ENCODE measurements at regions not wholly inside any gene's neighbourhood (a gene's known extent, or its start where the extent isn't known, plus 50 kb on each side); places are given as distances from the start of the nearest gene placed in this dataset.

GRCh38 chr7:116159711-116160110 lies 50.6 kb upstream of the TES start:
- Mint-ChIP-seq H3K9me3 (ENCODE audit: insufficient read depth) (no peaks in the 10 kb centered on the region), H3K27me3 (no peaks in the 10 kb centered on the region), H3K4me1 (peaks cover 54% of the 10 kb centered on the region), H3K4me3 (peak overlapping the region; percentile 52), H3K27ac (peak overlapping the region; percentile 46)
- H3K9ac ChIP-seq (ENCODE audit: low read length) = peak overlapping the region; percentile 33
- intact Hi-C loops (cut with micrococcal nuclease) = loop anchor here (2.0 to 10.0 kb wide), 2 partner anchors 515 to 705 kb away; partner anchors contain the start of gene MET
- peaks cover 24 to 28% of the 10 kb centered on the region in 2 donors for H3K4me1 ChIP-seq (ENCODE audit: control insufficient read depth in 2 of 2, insufficient read depth in 2 of 2, low read length in 2 of 2)
- H3K4me3 ChIP-seq (ENCODE audit: control extremely low read depth in 1 of 5, extremely low read depth in 1 of 5, insufficient read depth in 1 of 5, low read depth in 2 of 5, low read length in 4 of 5) = peak overlapping the region in 2 of 5 experiments; percentile 34 to 37
- H3K27me3 ChIP-seq (replicated peaks in 1 of 4; ENCODE audit: control extremely low read depth in 1 of 4, control insufficient read depth in 3 of 4, insufficient read depth in 4 of 4, low read length in 3 of 4) = no peaks in the 10 kb centered on the region
- no peaks in the 10 kb centered on the region for H4K20me1 ChIP-seq (ENCODE audit: control insufficient read depth, insufficient read depth, low read length, poor library complexity, severe bottlenecking)
- no peaks in the 10 kb centered on the region for H3K36me3 ChIP-seq (replicated peaks in 1 of 2; ENCODE audit: control extremely low read depth in 1 of 2, control insufficient read depth in 1 of 2, extremely low read depth in 1 of 2, insufficient read depth in 2 of 2, low read length in 1 of 2)
- WGBS (ENCODE audit: insufficient coverage) = no CpG with 5 or more reads among the region's 4 CpGs
- no peaks in the 10 kb centered on the region for H3K9me3 ChIP-seq (ENCODE audit: control extremely low read depth in 1 of 3, control insufficient read depth in 2 of 3, insufficient read depth in 1 of 3, low read length in 2 of 3)
- ChIA-PET POLR2A (no interaction called here), CTCF (interaction anchor here (0.8 to 4.4 kb wide), 11 partner anchors 11 to 431 kb away, joined by 3 to 21 read pairs (median 4); no protein-coding TSS in a partner anchor)
- no peak overlapping the region for H3K27ac ChIP-seq (ENCODE audit: low read length in 2 of 2)
- no peaks in the 10 kb centered on the region for H3K79me2 ChIP-seq (ENCODE audit: control insufficient read depth, insufficient read depth, low read length)
- peak; percentile 50 for ATAC-seq (ENCODE audit: low read depth)
- H2AFZ ChIP-seq (ENCODE audit: insufficient read depth, low read depth, low read length, poor library complexity, severe bottlenecking) = no peak overlapping the region
- TF ChIP-seq EZH2 (IDR thresholded peaks at IDR 0.05; ENCODE audit: borderline replicate concordance, insufficient read depth, low read depth, low read length, poor library complexity, severe bottlenecking) (no peak), CTCF (IDR thresholded peaks at IDR 0.05) (no peak)
- DNase-seq = peak; percentile 51
- H3K4me2 ChIP-seq (replicated peaks; ENCODE audit: low read depth, low read length, poor library complexity, severe bottlenecking) = peak overlapping the region; percentile 37

All from B cell (primary cell).